Stimulated activated memory B cell treated with anti-CD40 and anti-IgM and Interleukin-4, amounts not matched to agents 10 μg/mL and 1 μg/mL and 100 μg/mL, for 72 hours (primary cell): ENCODE measurements at regions not wholly inside any gene's neighbourhood (a gene's known extent, or its start where the extent isn't known, plus 50 kb on each side); places are given as distances from the start of the nearest gene placed in this dataset.

Experiments used
- ATAC-seq: fragments of 150-1000 bp; cut with Tn5 transposase; 2 replicates; pipeline ENCODE4 v1.10.0; 2021
- H3K27ac Mint-ChIP-seq: one replicate; pipeline ENCODE4 v1.8.0; 2022; ENCODE audit warnings: mild to moderate bottlenecking, mixed read lengths
- H3K27me3 Mint-ChIP-seq: one replicate; pipeline ENCODE4 v1.8.0; 2022; ENCODE audit warnings: mixed read lengths
- H3K36me3 Mint-ChIP-seq: one replicate; pipeline ENCODE4 v1.8.0; 2022; ENCODE audit warnings: mixed read lengths
- H3K4me1 Mint-ChIP-seq: one replicate; pipeline ENCODE4 v1.8.0; 2022; ENCODE audit warnings: mixed read lengths
- H3K4me3 Mint-ChIP-seq: one replicate; pipeline ENCODE4 v1.8.0; 2022; ENCODE audit warnings: mild to moderate bottlenecking, moderate library complexity, mixed read lengths
- H3K9me3 Mint-ChIP-seq: one replicate; pipeline ENCODE4 v1.8.0; 2022; ENCODE audit warnings: mixed read lengths

- no peak overlapping the region for H3K4me3 Mint-ChIP-seq
- H3K36me3 Mint-ChIP-seq: no peaks in the 10 kb centered on the region
- H3K9me3 Mint-ChIP-seq: no peaks in the 10 kb centered on the region
- no peaks in the 10 kb centered on the region for H3K27me3 Mint-ChIP-seq
- H3K27ac Mint-ChIP-seq: no peak overlapping the region
- no peak for ATAC-seq
- H3K4me1 Mint-ChIP-seq: no peaks in the 10 kb centered on the region
These were observed 428.1 kb downstream of the MEIS1 start for GRCh38 chr2:66862885-66863650.

DNA sequence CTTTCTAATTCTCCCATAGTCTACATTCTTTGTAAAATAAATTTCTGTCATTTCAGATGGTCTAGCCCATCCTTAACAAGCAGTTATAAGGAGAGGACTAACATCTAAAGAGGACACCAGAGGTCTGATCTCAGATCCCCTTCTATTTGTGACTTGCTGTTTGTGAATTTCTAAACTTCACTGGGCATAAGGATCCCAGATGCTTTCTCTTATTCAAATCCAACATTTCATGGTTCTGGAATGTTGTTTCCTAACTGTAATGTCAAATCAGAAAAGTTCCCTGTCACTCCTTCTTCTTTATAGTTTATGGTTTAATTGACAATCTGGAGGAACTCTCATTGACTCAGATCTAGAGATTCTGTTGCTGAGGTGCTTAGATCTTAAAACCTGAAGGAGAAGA is 430.2 kb downstream of the MEIS1 start:
- no peaks in the 10 kb centered on the region for H3K4me1 Mint-ChIP-seq

GRCh38 chr2:66866331-66867062 is 431.6 kb downstream of the MEIS1 start:
- H3K4me3 Mint-ChIP-seq: no peak overlapping the region
- H3K27me3 Mint-ChIP-seq: no peaks in the 10 kb centered on the region
- ATAC-seq: no peak

More for the DNA sequence above, 430.2 kb downstream of the MEIS1 start:
- H3K27ac Mint-ChIP-seq: no peak overlapping the region
- ATAC-seq: no peak
- no peaks in the 10 kb centered on the region for H3K36me3 Mint-ChIP-seq
- no peaks in the 10 kb centered on the region for H3K27me3 Mint-ChIP-seq
- H3K4me3 Mint-ChIP-seq: no peak overlapping the region
- H3K9me3 Mint-ChIP-seq: peaks cover under 1% of the 10 kb centered on the region

DNA sequence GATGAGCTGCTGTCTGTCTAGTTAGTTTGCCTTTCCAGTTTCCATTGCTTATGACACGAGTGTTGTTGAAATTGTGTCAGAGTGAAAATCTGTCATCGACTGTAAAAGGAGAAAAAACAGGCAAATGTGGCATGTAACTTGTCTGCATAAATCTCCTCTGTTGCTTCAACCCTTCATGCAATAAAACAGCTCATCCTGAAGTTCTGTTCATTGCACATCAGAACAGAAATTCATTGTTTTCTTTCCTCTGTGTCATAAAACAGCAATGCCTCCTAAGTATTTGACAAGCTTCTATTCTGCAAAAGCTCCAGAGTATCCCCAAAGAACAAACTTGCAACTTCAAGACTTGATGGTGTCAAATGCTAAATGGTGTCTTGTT is 432.1 kb downstream of the MEIS1 start:
- Mint-ChIP-seq H3K9me3 (peaks cover 3% of the 10 kb centered on the region), H3K36me3 (no peaks in the 10 kb centered on the region), H3K27me3 (no peaks in the 10 kb centered on the region), H3K4me1 (no peaks in the 10 kb centered on the region), H3K4me3 (no peak overlapping the region), H3K27ac (no peak overlapping the region)
- ATAC-seq: no peak

More at GRCh38 chr2:66866331-66867062, 431.6 kb downstream of the MEIS1 start:
- Mint-ChIP-seq H3K9me3 (peaks cover 3% of the 10 kb centered on the region), H3K4me1 (no peaks in the 10 kb centered on the region), H3K36me3 (no peaks in the 10 kb centered on the region), H3K27ac (no peak overlapping the region)

GRCh38 chr2:66869076-66869475 is 434.2 kb downstream of the MEIS1 start:
- no peaks in the 10 kb centered on the region for H3K36me3 Mint-ChIP-seq
- no peak overlapping the region for H3K27ac Mint-ChIP-seq
- H3K4me3 Mint-ChIP-seq: no peak overlapping the region
- H3K9me3 Mint-ChIP-seq: peaks cover 3% of the 10 kb centered on the region
- H3K27me3 Mint-ChIP-seq: no peaks in the 10 kb centered on the region
- no peak for ATAC-seq
- H3K4me1 Mint-ChIP-seq: no peaks in the 10 kb centered on the region

GRCh38 chr2:66872081-66872985 is 437.4 kb downstream of the MEIS1 start:
- H3K4me3 Mint-ChIP-seq: no peak overlapping the region
- no peaks in the 10 kb centered on the region for H3K4me1 Mint-ChIP-seq
- ATAC-seq: no peak
- H3K36me3 Mint-ChIP-seq: no peaks in the 10 kb centered on the region
- peaks cover 3% of the 10 kb centered on the region for H3K9me3 Mint-ChIP-seq
- no peaks in the 10 kb centered on the region for H3K27me3 Mint-ChIP-seq
- H3K27ac Mint-ChIP-seq: no peak overlapping the region

DNA sequence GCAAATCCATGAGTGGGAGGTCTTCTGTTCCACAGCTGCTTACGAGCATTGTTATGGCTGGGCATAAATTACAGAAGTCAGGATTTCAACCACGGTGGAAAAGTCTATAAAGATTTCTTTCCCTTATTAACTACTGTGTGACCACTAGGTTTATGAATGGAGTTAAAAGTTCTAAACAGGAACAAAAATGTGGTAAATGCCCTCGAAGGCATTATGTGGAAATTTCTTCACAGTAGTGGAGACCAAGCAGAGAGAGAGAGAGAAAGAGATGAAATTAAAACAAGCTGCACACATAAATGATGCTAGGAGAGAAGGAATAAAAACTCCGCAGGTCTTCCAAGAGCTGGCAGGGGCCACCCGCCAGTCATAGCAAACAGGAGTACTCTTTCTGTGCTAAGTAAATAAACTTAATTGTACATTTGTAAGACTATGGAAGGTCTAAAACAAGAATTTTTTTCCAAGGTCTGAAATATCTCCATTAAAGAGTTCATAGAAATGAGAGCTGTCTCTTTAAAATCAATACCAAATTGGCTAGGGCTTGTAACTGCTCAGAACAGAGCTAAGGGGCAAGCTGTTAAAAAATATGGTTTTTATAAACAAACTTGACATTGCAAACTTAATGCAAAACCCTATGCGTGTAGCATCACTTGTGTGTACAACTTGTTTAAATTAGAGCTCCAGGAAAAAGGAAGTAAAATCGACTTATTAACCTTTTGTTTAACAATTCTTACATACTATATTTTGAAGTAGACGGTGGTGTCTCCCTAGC is 438.2 kb downstream of the MEIS1 start:
- Mint-ChIP-seq H3K36me3 (no peaks in the 10 kb centered on the region), H3K27ac (no peak overlapping the region), H3K4me1 (no peaks in the 10 kb centered on the region), H3K9me3 (peaks cover 3% of the 10 kb centered on the region), H3K4me3 (no peak overlapping the region), H3K27me3 (no peaks in the 10 kb centered on the region)
- ATAC-seq: no peak

- H3K9me3 Mint-ChIP-seq: peaks cover 3% of the 10 kb centered on the region
- H3K27me3 Mint-ChIP-seq: no peaks in the 10 kb centered on the region
- H3K4me3 Mint-ChIP-seq: no peak overlapping the region
- no peak for ATAC-seq
- no peak overlapping the region for H3K27ac Mint-ChIP-seq
- H3K36me3 Mint-ChIP-seq: no peaks in the 10 kb centered on the region
- no peaks in the 10 kb centered on the region for H3K4me1 Mint-ChIP-seq
These were observed 439.5 kb downstream of the MEIS1 start for GRCh38 chr2:66874411-66874810.

DNA sequence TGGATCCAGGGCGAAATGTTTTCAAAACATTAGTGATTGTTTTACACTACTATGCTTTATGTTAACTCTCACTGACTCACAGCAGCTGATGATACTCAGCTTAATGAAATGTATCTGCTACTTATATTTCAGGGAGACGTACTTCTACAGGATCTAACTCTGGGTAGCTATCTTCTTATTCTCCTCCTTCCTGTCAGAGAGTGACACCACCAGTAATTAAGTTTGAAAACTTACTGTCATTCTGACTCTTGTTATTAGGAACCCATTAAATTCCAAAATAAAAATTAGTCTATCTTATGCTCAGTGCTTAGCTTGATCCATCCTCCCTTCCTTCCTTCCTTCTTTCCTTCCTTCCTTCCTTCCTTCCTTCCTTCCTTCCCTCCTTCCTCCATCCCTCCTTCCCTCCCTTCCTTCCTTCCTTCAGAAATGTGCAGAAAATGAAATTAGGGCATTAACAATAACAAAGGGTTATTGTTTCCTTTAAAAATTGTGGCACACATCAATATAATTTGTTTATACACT is 441.1 kb downstream of the MEIS1 start:
- H3K4me3 Mint-ChIP-seq: no peak overlapping the region
- H3K27me3 Mint-ChIP-seq: no peaks in the 10 kb centered on the region
- no peaks in the 10 kb centered on the region for H3K36me3 Mint-ChIP-seq
- H3K27ac Mint-ChIP-seq: no peak overlapping the region
- no peaks in the 10 kb centered on the region for H3K4me1 Mint-ChIP-seq
- no peak for ATAC-seq
- H3K9me3 Mint-ChIP-seq: peaks cover 2% of the 10 kb centered on the region

GRCh38 chr2:66885775-66886383 is 451.0 kb downstream of the MEIS1 start:
- no peak overlapping the region for H3K4me3 Mint-ChIP-seq
- no peak overlapping the region for H3K27ac Mint-ChIP-seq
- H3K36me3 Mint-ChIP-seq: no peaks in the 10 kb centered on the region
- H3K4me1 Mint-ChIP-seq: no peaks in the 10 kb centered on the region
- peaks cover 6% of the 10 kb centered on the region for H3K9me3 Mint-ChIP-seq
- ATAC-seq: no peak
- H3K27me3 Mint-ChIP-seq: no peaks in the 10 kb centered on the region

DNA sequence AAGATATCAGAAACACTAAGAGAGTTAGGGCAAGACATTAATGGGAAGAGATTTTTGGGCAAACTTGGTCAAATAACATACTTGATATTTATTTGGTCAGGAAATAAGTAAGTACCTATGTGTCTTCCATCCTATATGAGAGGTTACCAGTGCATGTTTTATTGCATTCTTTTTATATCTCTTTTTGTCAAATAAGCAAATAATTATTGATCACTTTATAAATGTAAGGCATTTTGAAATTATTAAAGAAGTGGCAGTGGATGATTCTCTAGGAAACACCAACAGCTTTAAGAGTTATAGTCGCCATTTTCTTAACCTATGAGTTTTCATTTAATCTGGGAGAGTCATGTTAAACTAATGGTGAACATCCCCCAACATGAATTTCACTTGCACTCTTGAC is 453.3 kb downstream of the MEIS1 start:
- no peaks in the 10 kb centered on the region for H3K4me1 Mint-ChIP-seq
- H3K27ac Mint-ChIP-seq: no peak overlapping the region
- no peaks in the 10 kb centered on the region for H3K36me3 Mint-ChIP-seq
- H3K9me3 Mint-ChIP-seq: peaks cover 4% of the 10 kb centered on the region
- H3K27me3 Mint-ChIP-seq: no peaks in the 10 kb centered on the region
- no peak for ATAC-seq
- H3K4me3 Mint-ChIP-seq: no peak overlapping the region

DNA sequence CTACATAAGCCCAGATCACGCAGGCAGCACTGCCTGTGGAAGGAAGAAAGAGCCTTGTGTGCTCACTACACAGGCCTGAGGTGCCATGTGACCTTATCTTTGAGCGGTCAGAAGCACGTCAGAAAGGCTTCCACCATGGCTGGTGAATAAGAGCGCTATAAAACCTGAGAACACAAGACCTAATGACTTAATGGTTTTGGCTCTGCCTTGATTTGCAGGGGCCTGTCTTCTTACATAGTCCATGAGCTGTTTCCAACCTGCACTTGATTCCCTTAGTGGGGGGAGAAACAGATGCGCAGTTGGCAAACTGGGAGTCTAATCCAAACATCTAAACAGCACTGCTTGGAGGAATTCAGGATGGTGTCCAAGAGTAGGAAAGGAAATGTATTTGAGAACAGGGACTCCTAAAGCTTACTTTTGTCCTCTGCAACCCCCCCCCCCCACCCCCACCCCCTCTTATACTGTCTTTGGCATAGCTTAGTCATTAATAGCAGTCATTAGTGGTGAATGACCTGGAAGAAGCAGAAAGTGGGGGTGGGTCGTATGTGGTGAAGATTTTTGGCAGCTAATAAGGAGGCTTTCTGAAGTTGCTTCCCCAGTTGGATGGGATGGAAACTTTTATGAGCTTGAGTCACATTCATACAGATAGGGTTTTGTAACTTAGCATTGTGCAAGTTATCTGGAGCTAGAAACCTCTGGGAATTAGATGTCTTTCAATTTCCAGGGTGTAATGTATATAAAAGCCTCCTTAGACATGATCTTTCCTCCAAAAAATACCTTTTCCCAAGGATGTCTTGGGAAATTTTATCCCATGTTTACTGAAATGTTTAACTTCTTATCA is 454.1 kb downstream of the MEIS1 start:
- H3K27ac Mint-ChIP-seq: no peak overlapping the region
- ATAC-seq: no peak
- H3K4me3 Mint-ChIP-seq: no peak overlapping the region
- no peaks in the 10 kb centered on the region for H3K27me3 Mint-ChIP-seq
- H3K36me3 Mint-ChIP-seq: no peaks in the 10 kb centered on the region
- peaks cover 4% of the 10 kb centered on the region for H3K9me3 Mint-ChIP-seq
- H3K4me1 Mint-ChIP-seq: no peaks in the 10 kb centered on the region

DNA sequence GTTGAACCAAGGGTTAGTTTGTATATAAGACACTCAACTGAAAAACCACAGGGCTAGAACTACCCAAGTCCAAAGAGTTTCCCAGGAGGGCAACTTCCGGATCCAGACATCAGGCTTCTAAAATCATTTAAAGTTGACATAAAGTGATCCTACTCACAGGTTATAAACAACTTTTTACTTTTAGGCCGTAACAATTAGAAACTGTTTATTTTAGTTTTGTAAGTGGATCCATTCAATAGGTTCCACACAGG is 454.6 kb downstream of the MEIS1 start:
- Mint-ChIP-seq H3K4me1 (no peaks in the 10 kb centered on the region), H3K27ac (no peak overlapping the region), H3K36me3 (no peaks in the 10 kb centered on the region), H3K9me3 (peaks cover 4% of the 10 kb centered on the region), H3K27me3 (no peaks in the 10 kb centered on the region), H3K4me3 (no peak overlapping the region)
- ATAC-seq: no peak
